Spleen (tissue), 7 donors: ENCODE measurements at regions not wholly inside any gene's neighbourhood (a gene's known extent, or its start where the extent isn't known, plus 50 kb on each side); places are given as distances from the start of the nearest gene placed in this dataset.

ENCODE experiments used
- POLR2A ChIP-seq, 3 donors: fragments of 450-650 bp; IDR thresholded peaks; one replicate each; pipeline ENCODE4 v1.5.1; 2017; ENCODE audit warnings: antibody characterized with exemption in 3 of 3, mild to moderate bottlenecking in 1 of 3
- TF ChIP-seq, protein P1 (sequence below), 11 experiments: fragments of 200-600 bp in 7 of 11; fragments of 450-650 bp in 4 of 11; sonication (generic) in 4 of 11; IDR thresholded peaks in 8 of 11; conservative IDR thresholded peaks in 3 of 11; 1 replicate in 7 of 11; 2 replicates in 4 of 11; pipeline versions ENCODE4 v1.4.0 to v1.8.0; 2016 to 2021; ENCODE audit warnings: antibody characterized with exemption in 11 of 11, inconsistent platforms in 4 of 11, mild to moderate bottlenecking in 1 of 11
- donor health status: DM: no; HTN: no; CAD: no; lungs with moderate emphysema.
- donor health status: DM: no; HTN: no; CAD: no.
- donor health status: DM: no; HTN: no; CAD: no.

GRCh38 chr7:94146408-94146807 lies 142.3 kb upstream of the BET1 start:
- TF ChIP-seq POLR2A (IDR thresholded peaks at IDR 0.05) = no peak
- TF ChIP-seq, protein P1, sequence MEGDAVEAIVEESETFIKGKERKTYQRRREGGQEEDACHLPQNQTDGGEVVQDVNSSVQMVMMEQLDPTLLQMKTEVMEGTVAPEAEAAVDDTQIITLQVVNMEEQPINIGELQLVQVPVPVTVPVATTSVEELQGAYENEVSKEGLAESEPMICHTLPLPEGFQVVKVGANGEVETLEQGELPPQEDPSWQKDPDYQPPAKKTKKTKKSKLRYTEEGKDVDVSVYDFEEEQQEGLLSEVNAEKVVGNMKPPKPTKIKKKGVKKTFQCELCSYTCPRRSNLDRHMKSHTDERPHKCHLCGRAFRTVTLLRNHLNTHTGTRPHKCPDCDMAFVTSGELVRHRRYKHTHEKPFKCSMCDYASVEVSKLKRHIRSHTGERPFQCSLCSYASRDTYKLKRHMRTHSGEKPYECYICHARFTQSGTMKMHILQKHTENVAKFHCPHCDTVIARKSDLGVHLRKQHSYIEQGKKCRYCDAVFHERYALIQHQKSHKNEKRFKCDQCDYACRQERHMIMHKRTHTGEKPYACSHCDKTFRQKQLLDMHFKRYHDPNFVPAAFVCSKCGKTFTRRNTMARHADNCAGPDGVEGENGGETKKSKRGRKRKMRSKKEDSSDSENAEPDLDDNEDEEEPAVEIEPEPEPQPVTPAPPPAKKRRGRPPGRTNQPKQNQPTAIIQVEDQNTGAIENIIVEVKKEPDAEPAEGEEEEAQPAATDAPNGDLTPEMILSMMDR (IDR thresholded peaks at IDR 0.05 in 8 of 11, conservative IDR thresholded peaks at IDR 0.05 in 3 of 11) = no peak
